ENCODE measurements at regions not wholly inside any gene's neighbourhood (a gene's known extent, or its start where the extent isn't known, plus 50 kb on each side); places are given as distances from the start of the nearest gene placed in this dataset.

GRCh38 chr6:163765335-163765734 is 350.8 kb downstream of the QKI start:
- WGBS (ENCODE audit: low lambda C conversion rate), result 2% methylated on average over 1 of the region's 1 CpG
- Histone ChIP-seq H3K27me3 (ENCODE audit: control insufficient read depth in 1 of 2, insufficient read depth in 2 of 2, low read length in 2 of 2) (peaks cover 0 to 8% of the 10 kb centered on the region in 2 experiments; a peak in 2 of 5 replicates), H3K4me1 (ENCODE audit: insufficient read depth, low read length) (no peaks in the 10 kb centered on the region), H3K9ac (ENCODE audit: insufficient read depth, low read depth, low read length) (no peak overlapping the region), H3K79me2 (ENCODE audit: insufficient read depth, low read length) (no peaks in the 10 kb centered on the region), H2AFZ (ENCODE audit: low read length) (no peak overlapping the region), H3K9me3 (ENCODE audit: low read length) (no peaks in the 10 kb centered on the region), H3K27ac (ENCODE audit: extremely low read length, insufficient read depth, low read length) (no peak overlapping the region), H4K20me1 (ENCODE audit: insufficient read depth, low read length) (no peaks in the 10 kb centered on the region), H3K4me2 (ENCODE audit: low read depth, low read length) (no peak overlapping the region), H3K4me3 (replicated peaks in 1 of 3; ENCODE audit: insufficient read depth in 1 of 3, low read depth in 2 of 3, low read length in 3 of 3) (no peak overlapping the region), H3K36me3 (replicated peaks in 1 of 2; ENCODE audit: control insufficient read depth in 1 of 2, insufficient read depth in 2 of 2, low read length in 2 of 2) (no peaks in the 10 kb centered on the region)
- ChIA-PET CTCF (ENCODE audit: low intra/inter-chr PET ratio, low total read pairs) (no interaction called here), POLR2A (no interaction called here)
- DNase-seq (ENCODE audit: low spot score), result no peak
- in situ Hi-C loops (cut with HindIII; ENCODE audit: extremely low pct_ligation_motif_present, low pct_unique_long_range_greater_than_20kb), result no loop called here
- ATAC-seq, result no peak
- FAIRE-seq, result no peak
- intact Hi-C loops (cut with micrococcal nuclease; ENCODE audit: unreplicated experiment), result no loop called here
- BruUV-seq (replicated peaks), result no TSS peak
- no peak for TF ChIP-seq HINFP (CRISPR knock-in tag; IDR thresholded peaks at IDR 0.05; ENCODE audit: low read depth)
- no peak for TF ChIP-seq ZNF124 (CRISPR knock-in tag; IDR thresholded peaks at IDR 0.05)
- no peak for TF ChIP-seq MED13 (CRISPR knock-in tag; IDR thresholded peaks at IDR 0.05)
- no peak for TF ChIP-seq ZNF609 (CRISPR knock-in tag; IDR thresholded peaks at IDR 0.05; ENCODE audit: borderline replicate concordance)
- no peak for TF ChIP-seq MED8 (CRISPR knock-in tag; IDR thresholded peaks at IDR 0.05; ENCODE audit: insufficient replicate concordance)
- TF ChIP-seq U2AF2 (IDR thresholded peaks at IDR 0.05; ENCODE audit: low read depth, low read length), result no peak
- no peak for TF ChIP-seq FOXA1 (IDR thresholded peaks at IDR 0.05)
- TF ChIP-seq FOXA1 (CRISPR knock-in tag; IDR thresholded peaks at IDR 0.05), result no peak
- TF ChIP-seq, protein P1, sequence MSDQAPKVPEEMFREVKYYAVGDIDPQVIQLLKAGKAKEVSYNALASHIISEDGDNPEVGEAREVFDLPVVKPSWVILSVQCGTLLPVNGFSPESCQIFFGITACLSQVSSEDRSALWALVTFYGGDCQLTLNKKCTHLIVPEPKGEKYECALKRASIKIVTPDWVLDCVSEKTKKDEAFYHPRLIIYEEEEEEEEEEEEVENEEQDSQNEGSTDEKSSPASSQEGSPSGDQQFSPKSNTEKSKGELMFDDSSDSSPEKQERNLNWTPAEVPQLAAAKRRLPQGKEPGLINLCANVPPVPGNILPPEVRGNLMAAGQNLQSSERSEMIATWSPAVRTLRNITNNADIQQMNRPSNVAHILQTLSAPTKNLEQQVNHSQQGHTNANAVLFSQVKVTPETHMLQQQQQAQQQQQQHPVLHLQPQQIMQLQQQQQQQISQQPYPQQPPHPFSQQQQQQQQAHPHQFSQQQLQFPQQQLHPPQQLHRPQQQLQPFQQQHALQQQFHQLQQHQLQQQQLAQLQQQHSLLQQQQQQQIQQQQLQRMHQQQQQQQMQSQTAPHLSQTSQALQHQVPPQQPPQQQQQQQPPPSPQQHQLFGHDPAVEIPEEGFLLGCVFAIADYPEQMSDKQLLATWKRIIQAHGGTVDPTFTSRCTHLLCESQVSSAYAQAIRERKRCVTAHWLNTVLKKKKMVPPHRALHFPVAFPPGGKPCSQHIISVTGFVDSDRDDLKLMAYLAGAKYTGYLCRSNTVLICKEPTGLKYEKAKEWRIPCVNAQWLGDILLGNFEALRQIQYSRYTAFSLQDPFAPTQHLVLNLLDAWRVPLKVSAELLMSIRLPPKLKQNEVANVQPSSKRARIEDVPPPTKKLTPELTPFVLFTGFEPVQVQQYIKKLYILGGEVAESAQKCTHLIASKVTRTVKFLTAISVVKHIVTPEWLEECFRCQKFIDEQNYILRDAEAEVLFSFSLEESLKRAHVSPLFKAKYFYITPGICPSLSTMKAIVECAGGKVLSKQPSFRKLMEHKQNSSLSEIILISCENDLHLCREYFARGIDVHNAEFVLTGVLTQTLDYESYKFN (CRISPR knock-in tag; conservative IDR thresholded peaks at IDR 0.05), result no peak
- no peak for TF ChIP-seq ZBTB1 (CRISPR knock-in tag; IDR thresholded peaks at IDR 0.05; ENCODE audit: borderline replicate concordance)
- TF ChIP-seq SNAI1 (CRISPR knock-in tag; IDR thresholded peaks at IDR 0.05; ENCODE audit: borderline replicate concordance), result no peak
- TF ChIP-seq IKZF5 (CRISPR knock-in tag; IDR thresholded peaks at IDR 0.05), result no peak
- no peak for TF ChIP-seq ZNF672 (CRISPR knock-in tag; IDR thresholded peaks at IDR 0.05)
- TF ChIP-seq STAG1 (CRISPR knock-in tag; IDR thresholded peaks at IDR 0.05), result no peak
- no peak for TF ChIP-seq NFKB2 (CRISPR knock-in tag; IDR thresholded peaks at IDR 0.05; ENCODE audit: borderline replicate concordance)
- TF ChIP-seq ZNF629 (CRISPR knock-in tag; conservative IDR thresholded peaks at IDR 0.05), result no peak

Measured in HepG2 (cell line).